HEK293 (cell line): ENCODE measurements at regions not wholly inside any gene's neighbourhood (a gene's known extent, or its start where the extent isn't known, plus 50 kb on each side); places are given as distances from the start of the nearest gene placed in this dataset.

Experiments used
- CTCF ChIA-PET: fragments of 350-600 bp; formaldehyde crosslinking; extraction: SDS; loops from one replicate; lab custom pipeline; 2021; ENCODE audit warnings: antibody characterized with exemption; lab: Yijun Ruan, JAX
- POLR2A ChIA-PET: fragments of 300-600 bp; formaldehyde crosslinking; extraction: SDS; loops from one replicate; lab custom pipeline; 2020; ENCODE audit warnings: antibody characterized with exemption, inconsistent platforms; lab: Yijun Ruan, JAX
- H3K27ac ChIP-seq: fragments of 200-500 bp; sonication (Bioruptor generic); 2 replicates; pipeline ENCODE4 v1.5.1; 2014; ENCODE audit warnings: low read depth, low read length, control low read depth, inconsistent platforms; ENCODE audit errors: extremely low read depth
- H3K36me3 ChIP-seq, 2 experiments: fragments of 200-500 bp in 1 of 2; sonication (Bioruptor generic) in 1 of 2; 1 replicate in 1 of 2; 2 replicates in 1 of 2; pipeline ENCODE4 v1.5.1; 2014 to 2017; ENCODE audit warnings: inconsistent platforms in 2 of 2, low read length in 2 of 2; ENCODE audit not compliant: control insufficient read depth in 2 of 2, insufficient read depth in 1 of 2
- H3K4me1 ChIP-seq: fragments of 200-500 bp; sonication (Bioruptor generic); 2 replicates; pipeline ENCODE4 v1.5.1; 2014; ENCODE audit warnings: mild to moderate bottlenecking, low read length, inconsistent platforms; ENCODE audit not compliant: control insufficient read depth, insufficient read depth
- H3K4me3 ChIP-seq: 2 replicates; pipeline ENCODE4 v1.5.1; 2011; ENCODE audit warnings: low read depth, mild to moderate bottlenecking, control low read depth, low read length, moderate library complexity
- H3K9me3 ChIP-seq: fragments of 200-500 bp; sonication (Bioruptor generic); 2 replicates; pipeline ENCODE4 v1.5.1; 2014; ENCODE audit warnings: low read depth, low read length, inconsistent platforms; ENCODE audit not compliant: control insufficient read depth, insufficient read depth
- FEZF1 ChIP-seq: fragments of 450-650 bp; formaldehyde crosslinking; IDR thresholded peaks from 2 replicates; pipeline ENCODE4 v1.5.1; 2016; ENCODE audit warnings: missing biosample characterization, missing genetic modification characterization
- SETDB1 ChIP-seq: IDR thresholded peaks from one replicate; pipeline ENCODE4 v1.6.1; 2017; ENCODE audit warnings: mild to moderate bottlenecking, low read length, moderate library complexity, mixed read lengths; ENCODE audit not compliant: insufficient read length
- SP2 ChIP-seq: fragments of 450-650 bp; formaldehyde crosslinking; IDR thresholded peaks from 2 replicates; pipeline ENCODE4 v1.5.1; 2016; ENCODE audit warnings: missing biosample characterization, missing genetic modification characterization
- SP3 ChIP-seq: fragments of 450-650 bp; formaldehyde crosslinking; IDR thresholded peaks from 2 replicates; pipeline ENCODE4 v1.5.1; 2016; ENCODE audit warnings: missing biosample characterization, missing genetic modification characterization
- ZFP41 ChIP-seq: fragments of 450-650 bp; formaldehyde crosslinking; IDR thresholded peaks from 2 replicates; pipeline ENCODE4 v1.5.1; 2016; ENCODE audit warnings: missing biosample characterization, missing genetic modification characterization, borderline replicate concordance
- ZNF157 ChIP-seq: fragments of 450-650 bp; formaldehyde crosslinking; IDR thresholded peaks from 2 replicates; pipeline ENCODE4 v1.5.1; 2016; ENCODE audit warnings: missing biosample characterization, missing genetic modification characterization
- ZNF19 ChIP-seq: fragments of 450-650 bp; formaldehyde crosslinking; IDR thresholded peaks from 2 replicates; pipeline ENCODE4; 2016; ENCODE audit warnings: missing biosample characterization, missing genetic modification characterization, low read depth
- ZNF211 ChIP-seq: fragments of 450-650 bp; formaldehyde crosslinking; IDR thresholded peaks from 2 replicates; pipeline ENCODE4 v1.5.1; 2016; ENCODE audit warnings: low read depth, missing biosample characterization, missing genetic modification characterization
- ZNF239 ChIP-seq: fragments of 450-650 bp; formaldehyde crosslinking; IDR thresholded peaks from 2 replicates; pipeline ENCODE4 v1.5.1; 2016; ENCODE audit warnings: missing biosample characterization, missing genetic modification characterization
- ZNF394 ChIP-seq: fragments of 450-650 bp; formaldehyde crosslinking; IDR thresholded peaks from 2 replicates; pipeline ENCODE4 v1.5.1; 2016; ENCODE audit warnings: missing biosample characterization, missing genetic modification characterization, mild to moderate bottlenecking, moderate library complexity, borderline replicate concordance
- ZNF510 ChIP-seq: fragments of 450-650 bp; formaldehyde crosslinking; IDR thresholded peaks from 2 replicates; pipeline ENCODE4 v1.5.1; 2018; ENCODE audit warnings: mild to moderate bottlenecking, missing genetic modification characterization, missing biosample characterization; ENCODE audit not compliant: insufficient replicate concordance
- ZNF624 ChIP-seq: fragments of 450-650 bp; formaldehyde crosslinking; IDR thresholded peaks from 2 replicates; pipeline ENCODE4 v1.5.1; 2017; ENCODE audit warnings: missing biosample characterization, missing genetic modification characterization
- ZSCAN16 ChIP-seq: fragments of 450-650 bp; formaldehyde crosslinking; IDR thresholded peaks from 2 replicates; pipeline ENCODE4 v1.5.1; 2016; ENCODE audit warnings: missing biosample characterization, missing genetic modification characterization
- TF ChIP-seq, protein P1 (sequence below): fragments of 450-650 bp; formaldehyde crosslinking; IDR thresholded peaks from 2 replicates; pipeline ENCODE4 v1.5.1; 2016; ENCODE audit warnings: missing biosample characterization, missing genetic modification characterization
- TF ChIP-seq, protein P2 (sequence below): fragments of 450-650 bp; formaldehyde crosslinking; IDR thresholded peaks from 2 replicates; pipeline ENCODE4 v1.5.1; 2016; ENCODE audit warnings: missing biosample characterization, missing genetic modification characterization
- TF ChIP-seq, protein P3 (sequence below): fragments of 450-650 bp; formaldehyde crosslinking; IDR thresholded peaks from 2 replicates; pipeline ENCODE4 v1.5.1; 2017; ENCODE audit warnings: missing biosample characterization, missing genetic modification characterization

DNA sequence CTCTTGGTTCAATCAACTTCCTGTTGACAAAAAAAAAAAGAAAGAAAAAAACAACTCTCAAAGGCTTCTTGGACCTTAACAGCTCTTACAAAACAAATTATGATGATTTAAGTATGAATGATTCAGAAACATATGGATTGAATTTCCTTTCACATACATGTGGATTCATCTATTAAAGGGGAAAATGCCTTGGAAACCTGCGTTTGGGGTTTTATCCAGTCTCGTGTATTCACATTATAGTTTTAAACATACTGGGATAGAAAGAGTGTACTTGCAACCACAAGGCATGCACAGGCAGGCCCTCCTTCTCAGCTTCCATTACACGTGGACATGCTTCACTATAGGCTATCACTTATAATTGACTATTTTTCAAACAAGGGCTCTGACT lies 286.7 kb downstream of the INHBA start:
- H3K27ac ChIP-seq = no peak overlapping the region
- ChIA-PET POLR2A (interaction anchor here (0.5 kb wide), 1 partner anchor 10 kb away, joined by 3 read pairs; no protein-coding TSS in a partner anchor), CTCF (interaction anchor here (0.9 kb wide), 1 partner anchor 204 kb away, joined by 3 read pairs; no protein-coding TSS in a partner anchor)
- H3K36me3 ChIP-seq = no peaks in the 10 kb centered on the region
- no peaks in the 10 kb centered on the region for H3K4me1 ChIP-seq
- TF ChIP-seq, protein P1, sequence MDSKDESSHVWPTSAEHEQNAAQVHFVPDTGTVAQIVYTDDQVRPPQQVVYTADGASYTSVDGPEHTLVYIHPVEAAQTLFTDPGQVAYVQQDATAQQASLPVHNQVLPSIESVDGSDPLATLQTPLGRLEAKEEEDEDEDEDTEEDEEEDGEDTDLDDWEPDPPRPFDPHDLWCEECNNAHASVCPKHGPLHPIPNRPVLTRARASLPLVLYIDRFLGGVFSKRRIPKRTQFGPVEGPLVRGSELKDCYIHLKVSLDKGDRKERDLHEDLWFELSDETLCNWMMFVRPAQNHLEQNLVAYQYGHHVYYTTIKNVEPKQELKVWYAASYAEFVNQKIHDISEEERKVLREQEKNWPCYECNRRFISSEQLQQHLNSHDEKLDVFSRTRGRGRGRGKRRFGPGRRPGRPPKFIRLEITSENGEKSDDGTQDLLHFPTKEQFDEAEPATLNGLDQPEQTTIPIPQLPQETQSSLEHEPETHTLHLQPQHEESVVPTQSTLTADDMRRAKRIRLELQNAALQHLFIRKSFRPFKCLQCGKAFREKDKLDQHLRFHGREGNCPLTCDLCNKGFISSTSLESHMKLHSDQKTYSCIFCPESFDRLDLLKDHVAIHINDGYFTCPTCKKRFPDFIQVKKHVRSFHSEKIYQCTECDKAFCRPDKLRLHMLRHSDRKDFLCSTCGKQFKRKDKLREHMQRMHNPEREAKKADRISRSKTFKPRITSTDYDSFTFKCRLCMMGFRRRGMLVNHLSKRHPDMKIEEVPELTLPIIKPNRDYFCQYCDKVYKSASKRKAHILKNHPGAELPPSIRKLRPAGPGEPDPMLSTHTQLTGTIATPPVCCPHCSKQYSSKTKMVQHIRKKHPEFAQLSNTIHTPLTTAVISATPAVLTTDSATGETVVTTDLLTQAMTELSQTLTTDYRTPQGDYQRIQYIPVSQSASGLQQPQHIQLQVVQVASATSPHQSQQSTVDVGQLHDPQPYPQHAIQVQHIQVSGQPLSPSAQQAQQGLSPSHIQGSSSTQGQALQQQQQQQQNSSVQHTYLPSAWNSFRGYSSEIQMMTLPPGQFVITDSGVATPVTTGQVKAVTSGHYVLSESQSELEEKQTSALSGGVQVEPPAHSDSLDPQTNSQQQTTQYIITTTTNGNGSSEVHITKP (tag by site-specific recombination) = no peak
- TF ChIP-seq SP3 (tag by site-specific recombination) = no peak
- TF ChIP-seq ZNF510 (tag by site-specific recombination) = no peak
- TF ChIP-seq ZNF211 (tag by site-specific recombination) = no peak
- H3K4me3 ChIP-seq = no peak overlapping the region
- H3K9me3 ChIP-seq = no peaks in the 10 kb centered on the region

DNA sequence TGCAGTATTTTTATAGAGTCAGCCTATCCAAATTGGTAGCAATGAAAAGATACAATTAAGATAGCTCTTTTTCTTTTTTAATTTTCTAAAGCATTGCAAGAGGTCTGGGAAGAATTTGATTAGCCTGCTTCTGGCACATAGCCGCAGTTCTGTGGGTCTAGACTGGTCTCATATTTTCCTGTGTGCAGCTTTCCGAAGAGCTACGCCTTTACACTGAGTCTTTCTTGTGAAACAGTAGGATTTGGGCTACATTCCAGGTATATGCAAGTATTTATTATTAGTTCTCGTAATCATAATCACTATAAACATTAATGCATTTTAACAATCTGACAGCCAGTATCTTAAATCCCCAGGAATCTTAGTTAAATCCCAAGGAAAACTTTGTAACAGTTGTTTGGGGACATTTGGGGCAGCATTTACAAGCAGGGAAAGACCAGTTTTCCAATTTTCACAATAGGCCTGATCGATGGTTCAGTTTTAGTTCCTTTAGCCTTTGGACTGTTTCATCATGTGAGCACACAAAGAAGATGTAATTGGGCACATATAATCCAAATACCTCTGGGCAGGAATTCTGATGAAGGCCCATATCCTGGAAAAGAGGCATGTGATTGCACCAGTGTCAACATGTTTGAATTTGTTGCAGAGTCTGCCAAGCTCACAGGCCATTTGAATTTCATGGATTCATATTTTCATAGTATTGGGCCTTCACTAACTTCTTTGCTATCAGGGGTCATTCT lies 287.3 kb downstream of the INHBA start:
- Histone ChIP-seq H3K9me3 (no peaks in the 10 kb centered on the region), H3K4me3 (no peak overlapping the region), H3K27ac (no peak overlapping the region), H3K36me3 (no peaks in the 10 kb centered on the region), H3K4me1 (no peaks in the 10 kb centered on the region)
- TF ChIP-seq ZNF19 = no peak
- ChIA-PET CTCF (interaction anchor here (0.6 to 0.9 kb wide), 2 partner anchors 204 to 365 kb away, joined by 3 to 5 read pairs; no protein-coding TSS in a partner anchor), POLR2A (no interaction called here)

DNA sequence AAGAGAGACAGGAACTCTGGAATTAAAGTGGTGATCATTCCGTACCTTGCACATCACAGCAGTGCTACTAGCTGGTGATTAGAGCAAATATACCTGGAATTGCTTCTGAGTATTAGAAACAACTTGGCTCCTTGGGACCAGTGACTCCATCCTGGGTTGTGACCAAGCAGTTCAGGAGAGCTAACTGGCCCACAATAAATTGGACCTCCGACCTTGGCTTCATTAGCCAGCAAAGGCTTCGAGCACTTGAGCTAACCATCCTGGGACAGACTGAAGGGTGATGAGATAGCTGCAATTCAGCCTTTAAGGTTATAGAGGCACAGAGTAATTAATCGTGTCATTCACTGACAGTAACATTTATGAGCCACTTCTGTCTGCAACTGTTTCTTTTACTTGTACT lies 287.8 kb downstream of the INHBA start:
- TF ChIP-seq SETDB1 (no peak), ZNF157 (no peak), ZNF624 (tag by site-specific recombination) (no peak)
- Histone ChIP-seq H3K27ac (no peak overlapping the region), H3K4me3 (no peak overlapping the region), H3K9me3 (no peaks in the 10 kb centered on the region), H3K36me3 (no peaks in the 10 kb centered on the region), H3K4me1 (no peaks in the 10 kb centered on the region)
- POLR2A ChIA-PET = no interaction called here
- CTCF ChIA-PET = interaction anchor here (0.6 kb wide), 1 partner anchor 364 kb away, joined by 5 read pairs; no protein-coding TSS in a partner anchor

DNA sequence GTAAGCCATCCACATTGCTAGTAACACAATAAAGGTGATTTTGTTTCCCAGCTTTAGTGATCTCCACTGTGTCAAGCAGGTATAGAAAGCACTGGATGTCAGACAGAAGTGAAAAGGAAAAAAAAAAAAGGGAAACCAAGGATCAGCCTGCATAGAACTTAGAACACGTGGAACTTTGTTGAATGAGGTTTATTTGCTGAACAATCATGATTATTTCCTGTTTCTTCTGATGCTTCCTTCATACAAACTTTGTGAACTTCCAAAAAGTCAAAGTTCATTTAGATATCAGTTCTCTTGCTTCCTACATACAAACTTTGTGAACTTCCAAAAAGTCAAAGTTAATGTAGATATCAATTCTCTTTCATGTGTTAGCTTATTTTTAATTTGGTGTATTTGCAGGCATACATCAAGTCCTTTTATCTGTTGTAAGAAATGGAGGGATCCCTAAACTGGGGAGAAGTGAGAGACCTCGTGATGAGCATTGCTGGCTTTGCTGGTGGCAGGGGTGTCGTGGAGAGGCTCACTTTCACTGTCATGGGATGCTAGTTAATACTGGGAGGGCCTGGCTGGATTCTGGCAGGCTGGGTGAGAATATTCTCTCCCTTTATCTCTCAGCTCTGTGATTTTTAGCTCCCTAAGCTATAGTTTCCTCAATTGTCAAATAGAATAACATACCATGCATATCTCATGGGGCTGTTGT lies 298.4 kb downstream of the INHBA start:
- no peak for TF ChIP-seq ZSCAN16 (tag by site-specific recombination)

DNA sequence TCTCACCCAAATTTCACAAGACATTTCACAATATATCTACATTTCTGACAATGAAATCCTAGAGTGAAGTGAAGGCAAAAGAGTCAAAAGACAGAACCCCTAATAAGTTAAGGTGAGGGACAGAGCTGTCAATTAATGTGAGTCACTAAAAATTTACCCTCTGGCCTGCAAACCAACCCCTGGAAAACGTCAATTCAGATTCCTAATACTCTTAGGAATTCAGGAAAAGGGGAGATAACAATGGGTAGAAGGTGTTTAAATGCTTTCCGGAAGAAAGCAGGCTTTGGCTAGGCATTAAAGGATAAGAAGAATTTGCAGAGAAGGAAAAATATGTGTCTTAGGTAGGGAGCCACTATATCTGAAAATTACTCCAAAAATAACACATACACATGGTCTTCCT lies 299.6 kb downstream of the INHBA start:
- ChIA-PET POLR2A (no interaction called here), CTCF (no interaction called here)
- Histone ChIP-seq H3K27ac (no peak overlapping the region), H3K4me1 (no peaks in the 10 kb centered on the region), H3K9me3 (no peaks in the 10 kb centered on the region), H3K4me3 (no peak overlapping the region), H3K36me3 (no peaks in the 10 kb centered on the region)
- TF ChIP-seq, protein P2, sequence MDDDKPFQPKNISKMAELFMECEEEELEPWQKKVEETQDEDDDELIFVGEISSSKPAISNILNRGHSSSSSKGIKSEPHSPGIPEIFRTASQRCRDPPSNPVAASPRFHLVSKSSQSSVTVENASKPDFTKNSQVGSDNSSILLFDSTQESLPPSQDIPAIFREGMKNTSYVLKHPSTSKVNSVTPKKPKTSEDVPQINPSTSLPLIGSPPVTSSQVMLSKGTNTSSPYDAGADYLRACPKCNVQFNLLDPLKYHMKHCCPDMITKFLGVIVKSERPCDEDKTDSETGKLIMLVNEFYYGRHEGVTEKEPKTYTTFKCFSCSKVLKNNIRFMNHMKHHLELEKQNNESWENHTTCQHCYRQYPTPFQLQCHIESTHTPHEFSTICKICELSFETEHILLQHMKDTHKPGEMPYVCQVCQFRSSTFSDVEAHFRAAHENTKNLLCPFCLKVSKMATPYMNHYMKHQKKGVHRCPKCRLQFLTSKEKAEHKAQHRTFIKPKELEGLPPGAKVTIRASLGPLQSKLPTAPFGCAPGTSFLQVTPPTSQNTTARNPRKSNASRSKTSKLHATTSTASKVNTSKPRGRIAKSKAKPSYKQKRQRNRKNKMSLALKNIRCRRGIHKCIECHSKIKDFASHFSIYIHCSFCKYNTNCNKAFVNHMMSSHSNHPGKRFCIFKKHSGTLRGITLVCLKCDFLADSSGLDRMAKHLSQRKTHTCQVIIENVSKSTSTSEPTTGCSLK = no peak
- TF ChIP-seq, protein P3, sequence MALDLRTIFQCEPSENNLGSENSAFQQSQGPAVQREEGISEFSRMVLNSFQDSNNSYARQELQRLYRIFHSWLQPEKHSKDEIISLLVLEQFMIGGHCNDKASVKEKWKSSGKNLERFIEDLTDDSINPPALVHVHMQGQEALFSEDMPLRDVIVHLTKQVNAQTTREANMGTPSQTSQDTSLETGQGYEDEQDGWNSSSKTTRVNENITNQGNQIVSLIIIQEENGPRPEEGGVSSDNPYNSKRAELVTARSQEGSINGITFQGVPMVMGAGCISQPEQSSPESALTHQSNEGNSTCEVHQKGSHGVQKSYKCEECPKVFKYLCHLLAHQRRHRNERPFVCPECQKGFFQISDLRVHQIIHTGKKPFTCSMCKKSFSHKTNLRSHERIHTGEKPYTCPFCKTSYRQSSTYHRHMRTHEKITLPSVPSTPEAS = no peak
- TF ChIP-seq SP2 = no peak
- no peak for TF ChIP-seq ZNF239
- no peak for TF ChIP-seq ZNF394 (tag by site-specific recombination)
- TF ChIP-seq FEZF1 = no peak
- no peak for TF ChIP-seq ZFP41 (tag by site-specific recombination)

More for the DNA sequence above, 298.4 kb downstream of the INHBA start:
- ChIA-PET CTCF (no interaction called here), POLR2A (no interaction called here)
- Histone ChIP-seq H3K9me3 (no peaks in the 10 kb centered on the region), H3K27ac (no peak overlapping the region), H3K4me1 (no peaks in the 10 kb centered on the region), H3K4me3 (no peak overlapping the region), H3K36me3 (no peaks in the 10 kb centered on the region)
